ENCODE measurements at regions not wholly inside any gene's neighbourhood (a gene's known extent, or its start where the extent isn't known, plus 50 kb on each side); places are given as distances from the start of the nearest gene placed in this dataset.
"Not testable (repeated sequence)": the region's sequence is repeated elsewhere in the genome, so short reads cannot be mapped to it uniquely, and the experiment has no call there.

GRCh38 chr5:98128271-98128670 lies 645.2 kb upstream of the RGMB start:
- no peak for DNase-seq (ENCODE audit: low read depth)

- DNase-seq (ENCODE audit: low read depth), result no peak
Observed at GRCh38 chr5:98128846-98129245, 644.6 kb upstream of the RGMB start.

GRCh38 chr5:98130261-98131035 lies 643.0 kb upstream of the RGMB start:
- no peak for DNase-seq (ENCODE audit: low read depth)

GRCh38 chr5:98144116-98144515 lies 629.3 kb upstream of the RGMB start:
- DNase-seq (ENCODE audit: low read depth), result no peak

- no peak for DNase-seq (ENCODE audit: low read depth)
Observed at GRCh38 chr5:98144710-98145109, 628.8 kb upstream of the RGMB start.

- no peak for DNase-seq (ENCODE audit: low read depth)
Observed at GRCh38 chr5:98157368-98157767, 616.1 kb upstream of the RGMB start.

GRCh38 chr5:98158440-98158839 lies 615.0 kb upstream of the RGMB start:
- DNase-seq (ENCODE audit: low read depth), result no peak

GRCh38 chr5:98163796-98164493 lies 609.5 kb upstream of the RGMB start:
- no peak for DNase-seq (ENCODE audit: low read depth)

GRCh38 chr5:98168871-98169270 lies 604.6 kb upstream of the RGMB start:
- DNase-seq (ENCODE audit: low read depth), result no peak

- DNase-seq (ENCODE audit: low read depth), result no peak
Observed at GRCh38 chr5:98170994-98171393, 602.5 kb upstream of the RGMB start.

GRCh38 chr5:98173334-98173733 lies 600.1 kb upstream of the RGMB start:
- peak; percentile 38 for DNase-seq (ENCODE audit: low read depth)

- DNase-seq (ENCODE audit: low read depth), result no peak
Observed at GRCh38 chr5:98175474-98175873, 598.0 kb upstream of the RGMB start.

GRCh38 chr5:98179791-98180755 lies 593.4 kb upstream of the RGMB start:
- no peak for DNase-seq (ENCODE audit: low read depth)

- no peak for DNase-seq (ENCODE audit: low read depth)
Observed at GRCh38 chr5:98186128-98186527, 587.3 kb upstream of the RGMB start.

GRCh38 chr5:98187945-98188344 lies 585.5 kb upstream of the RGMB start:
- no peak for DNase-seq (ENCODE audit: low read depth)

- DNase-seq (ENCODE audit: low read depth), result not testable (repeated sequence)
Observed at GRCh38 chr5:98190344-98190743, 583.1 kb upstream of the RGMB start.

GRCh38 chr5:98193921-98194760 lies 579.3 kb upstream of the RGMB start:
- DNase-seq (ENCODE audit: low read depth), result no peak

- peak; percentile 2 for DNase-seq (ENCODE audit: low read depth)
Observed at GRCh38 chr5:98200726-98201541, 572.5 kb upstream of the RGMB start.

GRCh38 chr5:98204798-98205197 lies 568.7 kb upstream of the RGMB start:
- DNase-seq (ENCODE audit: low read depth), result no peak

GRCh38 chr5:98205691-98206461 lies 567.6 kb upstream of the RGMB start:
- DNase-seq (ENCODE audit: low read depth), result peak; percentile 17

Data from GM04504 (cell line).